Naive thymus-derived CD4-positive, alpha-beta T cell (primary cell): ENCODE measurements at regions not wholly inside any gene's neighbourhood (a gene's known extent, or its start where the extent isn't known, plus 50 kb on each side); places are given as distances from the start of the nearest gene placed in this dataset.

Source experiments
- ATAC-seq: fragments of 150-1000 bp; cut with Tn5 transposase; 2 replicates; pipeline ENCODE4 v1.10.0; 2021; ENCODE audit warnings: mild to moderate bottlenecking, moderate library complexity
- CTCF ChIA-PET: fragments of 350-600 bp; sonication (Branson Sonifier 250); formaldehyde crosslinking; loops from one replicate; lab custom pipeline; 2021; ENCODE audit warnings: antibody characterized with exemption; lab: Charles Lee
- POLR2A ChIA-PET: fragments of 350-600 bp; sonication (Branson Sonifier 250); formaldehyde crosslinking; loops from one replicate; lab custom pipeline; 2021; ENCODE audit warnings: antibody characterized with exemption, inconsistent platforms; lab: Charles Lee
- DNase-seq, 9 donors: peaks; one replicate each; pipeline versions ENCODE4 v3.0.0 to v3.0.0-alpha.2; 2020 to 2022; ENCODE audit warnings: mixed read lengths in 1 of 9
- H3K27ac ChIP-seq: one replicate; pipeline ENCODE4 v1.7.0; 2013; ENCODE audit warnings: mild to moderate bottlenecking, low read depth, low read length, moderate library complexity
- H3K27me3 ChIP-seq, 2 donors: one replicate each; pipeline ENCODE4 v1.7.0; 2013; ENCODE audit warnings: low read length in 2 of 2, mild to moderate bottlenecking in 2 of 2, moderate library complexity in 2 of 2; ENCODE audit not compliant: control insufficient read depth in 2 of 2, insufficient read depth in 2 of 2
- H3K36me3 ChIP-seq, 3 experiments: 1 replicate in 2 of 3; 2 replicates in 1 of 3; pipeline ENCODE4 v1.7.0; 2013; ENCODE audit warnings: low read length in 3 of 3, mild to moderate bottlenecking in 3 of 3, moderate library complexity in 1 of 3; ENCODE audit not compliant: insufficient read depth in 3 of 3, control insufficient read depth in 2 of 3
- H3K4me1 ChIP-seq, 2 donors: one replicate each; pipeline ENCODE4 v1.7.0; 2013; ENCODE audit warnings: low read length in 2 of 2, mild to moderate bottlenecking in 2 of 2, moderate library complexity in 1 of 2; ENCODE audit not compliant: control insufficient read depth in 2 of 2, insufficient read depth in 2 of 2
- H3K4me3 ChIP-seq: 2 replicates; pipeline ENCODE4 v1.7.0; 2013; ENCODE audit warnings: mild to moderate bottlenecking, low read length
- H3K9me3 ChIP-seq, 3 experiments: 1 replicate in 2 of 3; 2 replicates in 1 of 3; pipeline ENCODE4 v1.7.0; 2013; ENCODE audit warnings: low read length in 3 of 3; ENCODE audit not compliant: control insufficient read depth in 2 of 3
- H3K27ac Mint-ChIP-seq, 9 donors: one replicate each; pipeline ENCODE4 v1.8.0; 2020 to 2022; ENCODE audit warnings: mixed read lengths in 9 of 9, mild to moderate bottlenecking in 8 of 9, moderate library complexity in 5 of 9, inconsistent platforms in 2 of 9
- H3K27me3 Mint-ChIP-seq, 5 donors: one replicate each; pipeline ENCODE4 v1.8.0; 2021 to 2022; ENCODE audit warnings: mixed read lengths in 5 of 5, mild to moderate bottlenecking in 1 of 5
- H3K36me3 Mint-ChIP-seq, 5 donors: one replicate each; pipeline ENCODE4 v1.8.0; 2020 to 2022; ENCODE audit warnings: mixed read lengths in 5 of 5, mild to moderate bottlenecking in 3 of 5, inconsistent platforms in 1 of 5
- H3K4me1 Mint-ChIP-seq, 7 donors: one replicate each; pipeline ENCODE4 v1.8.0; 2020 to 2022; ENCODE audit warnings: mixed read lengths in 7 of 7, mild to moderate bottlenecking in 3 of 7, inconsistent platforms in 1 of 7
- H3K4me3 Mint-ChIP-seq, 10 donors: one replicate each; pipeline ENCODE4 v1.8.0; 2020 to 2022; ENCODE audit warnings: mild to moderate bottlenecking in 10 of 10, mixed read lengths in 10 of 10, moderate library complexity in 6 of 10, inconsistent platforms in 2 of 10
- H3K9me3 Mint-ChIP-seq, 11 donors: one replicate each; pipeline ENCODE4 v1.8.0; 2020 to 2022; ENCODE audit warnings: mixed read lengths in 11 of 11, mild to moderate bottlenecking in 4 of 11, inconsistent platforms in 1 of 11, moderate library complexity in 1 of 11
- intact Hi-C, 2 donors: fragments of 100-400 bp; cut with micrococcal nuclease; formaldehyde crosslinking; loops; one replicate each; pipeline ENCODE4 v1.15.1; 2023

- Histone ChIP-seq H3K27me3 (no peaks in the 10 kb centered on the region), H3K27ac (no peak overlapping the region), H3K4me3 (peak overlapping the region; percentile 57), H3K4me1 (peaks cover 0 to 81% of the 10 kb centered on the region in 2 donors), H3K36me3 (no peaks in the 10 kb centered on the region), H3K9me3 (no peaks in the 10 kb centered on the region)
- CTCF ChIA-PET: interaction anchor here (2.3 kb wide), 1 partner anchor 11 kb away, joined by 8 read pairs; no protein-coding TSS in a partner anchor
- Mint-ChIP-seq H3K27ac (peak overlapping the region in 8 of 9 donors; percentile 43 to 85 (median 74)), H3K27me3 (peaks cover 0 to 10% (median 0%) of the 10 kb centered on the region in 5 donors), H3K9me3 (peaks cover 0 to 3% (median 0%) of the 10 kb centered on the region in 11 donors), H3K4me3 (peak overlapping the region; percentile 7 to 94 (median 83)), H3K36me3 (peaks cover 0 to 3% (median 0%) of the 10 kb centered on the region in 5 donors), H3K4me1 (peaks cover 18 to 94% (median 89%) of the 10 kb centered on the region in 7 donors)
- POLR2A ChIA-PET: no interaction called here
- no peak for ATAC-seq
- peak in 6 of 9 donors; percentile 18 to 42 (median 25) for DNase-seq
- intact Hi-C loops: loop anchor here in 1 of 2 donors (1.0 kb wide), 1 partner anchor 73 kb away; no protein-coding TSS in a partner anchor
Observed at GRCh38 chr2:2686222-2686621, 355.1 kb upstream of the MYT1L start.

- peaks cover 0 to 3% (median 0%) of the 10 kb centered on the region in 11 donors for H3K9me3 Mint-ChIP-seq
- peaks cover 0 to 10% (median 0%) of the 10 kb centered on the region in 5 donors for H3K27me3 Mint-ChIP-seq
- ATAC-seq: no peak
- POLR2A ChIA-PET: no interaction called here
- Histone ChIP-seq H3K9me3 (no peaks in the 10 kb centered on the region), H3K4me1 (peaks cover 0 to 67% of the 10 kb centered on the region in 2 donors), H3K4me3 (no peak overlapping the region), H3K27ac (no peak overlapping the region), H3K36me3 (no peaks in the 10 kb centered on the region), H3K27me3 (no peaks in the 10 kb centered on the region)
- intact Hi-C loops: no loop called here
- peak overlapping the region in 4 of 9 donors; percentile 7 to 85 (median 61) for H3K27ac Mint-ChIP-seq
- peak overlapping the region in 6 of 10 donors; percentile 1 to 94 (median 58) for H3K4me3 Mint-ChIP-seq
- no peak for DNase-seq
- CTCF ChIA-PET: no interaction called here
- peaks cover 0 to 3% (median 0%) of the 10 kb centered on the region in 5 donors for H3K36me3 Mint-ChIP-seq
- peaks cover 15 to 70% (median 67%) of the 10 kb centered on the region in 7 donors for H3K4me1 Mint-ChIP-seq
Observed at GRCh38 chr2:2683606-2684224, 352.6 kb upstream of the MYT1L start.

- peaks cover 12 to 61% (median 58%) of the 10 kb centered on the region in 7 donors for H3K4me1 Mint-ChIP-seq
- Histone ChIP-seq H3K4me3 (no peak overlapping the region), H3K9me3 (no peaks in the 10 kb centered on the region), H3K36me3 (no peaks in the 10 kb centered on the region), H3K27me3 (no peaks in the 10 kb centered on the region), H3K27ac (no peak overlapping the region), H3K4me1 (peaks cover 0 to 58% of the 10 kb centered on the region in 2 donors)
- intact Hi-C loops: no loop called here
- H3K27ac Mint-ChIP-seq: peak overlapping the region in 5 of 9 donors; percentile 53 to 94 (median 78)
- CTCF ChIA-PET: no interaction called here
- peaks cover 0 to 3% (median 0%) of the 10 kb centered on the region in 11 donors for H3K9me3 Mint-ChIP-seq
- POLR2A ChIA-PET: interaction anchor here (1.4 kb wide), 1 partner anchor 36 kb away, joined by 4 read pairs; no protein-coding TSS in a partner anchor
- DNase-seq (no peak), ATAC-seq (no peak)
- H3K27me3 Mint-ChIP-seq: peaks cover 0 to 10% (median 0%) of the 10 kb centered on the region in 5 donors
- peak overlapping the region in 7 of 10 donors; percentile 7 to 94 (median 24) for H3K4me3 Mint-ChIP-seq
- H3K36me3 Mint-ChIP-seq: peaks cover 0 to 3% (median 0%) of the 10 kb centered on the region in 5 donors
Observed at GRCh38 chr2:2682700-2683342, 351.7 kb upstream of the MYT1L start.

GRCh38 chr2:2681711-2682251, 350.7 kb upstream of the MYT1L start:
- peaks cover 0 to 3% (median 0%) of the 10 kb centered on the region in 11 donors for H3K9me3 Mint-ChIP-seq
- intact Hi-C loops: no loop called here
- peaks cover 12 to 54% (median 53%) of the 10 kb centered on the region in 7 donors for H3K4me1 Mint-ChIP-seq
- peaks cover 0 to 3% (median 0%) of the 10 kb centered on the region in 5 donors for H3K36me3 Mint-ChIP-seq
- CTCF ChIA-PET: no interaction called here
- Histone ChIP-seq H3K36me3 (no peaks in the 10 kb centered on the region), H3K9me3 (no peaks in the 10 kb centered on the region), H3K4me3 (no peak overlapping the region), H3K27me3 (no peaks in the 10 kb centered on the region), H3K27ac (no peak overlapping the region), H3K4me1 (peaks cover 0 to 48% of the 10 kb centered on the region in 2 donors)
- peak overlapping the region in 8 of 10 donors; percentile 44 to 94 (median 78) for H3K4me3 Mint-ChIP-seq
- DNase-seq: peak in 7 of 9 donors; percentile 22 to 51 (median 31)
- POLR2A ChIA-PET: interaction anchor here (0.7 to 1.4 kb wide), 2 partner anchors 35 to 625 kb away, joined by 3 to 4 read pairs; no protein-coding TSS in a partner anchor
- ATAC-seq: peak; percentile 74
- H3K27me3 Mint-ChIP-seq: peaks cover 0 to 10% (median 0%) of the 10 kb centered on the region in 5 donors
- H3K27ac Mint-ChIP-seq: peak overlapping the region in 7 of 9 donors; percentile 57 to 94 (median 85)

GRCh38 chr2:2681085-2681484, 350.0 kb upstream of the MYT1L start:
- Mint-ChIP-seq H3K9me3 (peaks cover 0 to 3% (median 0%) of the 10 kb centered on the region in 11 donors), H3K36me3 (no peaks in the 10 kb centered on the region), H3K4me1 (peaks cover 9 to 47% (median 46%) of the 10 kb centered on the region in 7 donors), H3K27ac (peak overlapping the region in 1 of 9 donors; percentile 94), H3K27me3 (peaks cover 0 to 6% (median 0%) of the 10 kb centered on the region in 5 donors), H3K4me3 (no peak overlapping the region)
- H3K4me1 ChIP-seq: peaks cover 0 to 41% of the 10 kb centered on the region in 2 donors
- DNase-seq (no peak), ATAC-seq (no peak)
- no peak overlapping the region for H3K27ac ChIP-seq
- no peaks in the 10 kb centered on the region for H3K9me3 ChIP-seq
- no peak overlapping the region for H3K4me3 ChIP-seq
- intact Hi-C loops: no loop called here
- no peaks in the 10 kb centered on the region for H3K36me3 ChIP-seq
- ChIA-PET CTCF (no interaction called here), POLR2A (no interaction called here)
- no peaks in the 10 kb centered on the region for H3K27me3 ChIP-seq

- Mint-ChIP-seq H3K36me3 (no peaks in the 10 kb centered on the region), H3K4me3 (no peak overlapping the region), H3K9me3 (peaks cover 0 to 3% (median 0%) of the 10 kb centered on the region in 11 donors), H3K27me3 (no peaks in the 10 kb centered on the region), H3K27ac (no peak overlapping the region), H3K4me1 (no peaks in the 10 kb centered on the region)
- Histone ChIP-seq H3K9me3 (no peaks in the 10 kb centered on the region), H3K27me3 (no peaks in the 10 kb centered on the region), H3K4me3 (no peak overlapping the region), H3K4me1 (no peaks in the 10 kb centered on the region), H3K36me3 (no peaks in the 10 kb centered on the region), H3K27ac (no peak overlapping the region)
- ChIA-PET CTCF (no interaction called here), POLR2A (no interaction called here)
- ATAC-seq (no peak), DNase-seq (no peak)
- intact Hi-C loops: no loop called here
Observed at GRCh38 chr2:2674831-2675230, 343.8 kb upstream of the MYT1L start.
